HepG2 (cell line): ENCODE measurements at regions not wholly inside any gene's neighbourhood (a gene's known extent, or its start where the extent isn't known, plus 50 kb on each side); places are given as distances from the start of the nearest gene placed in this dataset.

ENCODE experiments used
- FOXA3 ChIP-seq: IDR thresholded peaks from 2 replicates; pipeline ENCODE4 v1.6.1; 2016; ENCODE audit warnings: missing genetic modification reagents, missing compliant biosample characterization
- HOXA9 ChIP-seq: sonication (generic); formaldehyde crosslinking; IDR thresholded peaks from 2 replicates; pipeline ENCODE4 v1.8.1; 2022; ENCODE audit warnings: missing genetic modification reagents, mild to moderate bottlenecking, moderate library complexity, borderline replicate concordance
- THYN1 ChIP-seq: sonication (generic); formaldehyde crosslinking; IDR thresholded peaks from 2 replicates; pipeline ENCODE4 v1.8.1; 2023; ENCODE audit warnings: low read depth, mild to moderate bottlenecking, moderate library complexity, missing genetic modification reagents, borderline replicate concordance
- YEATS4 ChIP-seq: sonication (generic); formaldehyde crosslinking; IDR thresholded peaks from 2 replicates; pipeline ENCODE4 v1.4.0; 2020; ENCODE audit warnings: missing genetic modification reagents, borderline replicate concordance
- ZNF510 ChIP-seq: sonication (generic); formaldehyde crosslinking; IDR thresholded peaks from 2 replicates; pipeline ENCODE4 v1.4.0; 2020; ENCODE audit warnings: low read depth, mild to moderate bottlenecking, missing genetic modification reagents
- ZNF761 ChIP-seq: sonication (generic); formaldehyde crosslinking; conservative IDR thresholded peaks from 2 replicates; pipeline ENCODE4 v1.4.0; 2020; ENCODE audit warnings: mild to moderate bottlenecking, missing genetic modification reagents
- ZNF790 ChIP-seq: sonication (generic); formaldehyde crosslinking; IDR thresholded peaks from 2 replicates; pipeline ENCODE4 v1.8.0; 2022; ENCODE audit warnings: missing genetic modification reagents, mild to moderate bottlenecking, borderline replicate concordance
- TF ChIP-seq, protein P1 (sequence below), 2 experiments: fragments of 450-650 bp in 1 of 2; sonication (generic) in 1 of 2; formaldehyde crosslinking in 1 of 2; IDR thresholded peaks; 2 replicates each; pipeline versions ENCODE4 v1.6.1 to v1.8.0; 2016 to 2022; ENCODE audit warnings: antibody characterized with exemption in 1 of 2, mild to moderate bottlenecking in 1 of 2, missing genetic modification reagents in 1 of 2

- TF ChIP-seq, protein P1, sequence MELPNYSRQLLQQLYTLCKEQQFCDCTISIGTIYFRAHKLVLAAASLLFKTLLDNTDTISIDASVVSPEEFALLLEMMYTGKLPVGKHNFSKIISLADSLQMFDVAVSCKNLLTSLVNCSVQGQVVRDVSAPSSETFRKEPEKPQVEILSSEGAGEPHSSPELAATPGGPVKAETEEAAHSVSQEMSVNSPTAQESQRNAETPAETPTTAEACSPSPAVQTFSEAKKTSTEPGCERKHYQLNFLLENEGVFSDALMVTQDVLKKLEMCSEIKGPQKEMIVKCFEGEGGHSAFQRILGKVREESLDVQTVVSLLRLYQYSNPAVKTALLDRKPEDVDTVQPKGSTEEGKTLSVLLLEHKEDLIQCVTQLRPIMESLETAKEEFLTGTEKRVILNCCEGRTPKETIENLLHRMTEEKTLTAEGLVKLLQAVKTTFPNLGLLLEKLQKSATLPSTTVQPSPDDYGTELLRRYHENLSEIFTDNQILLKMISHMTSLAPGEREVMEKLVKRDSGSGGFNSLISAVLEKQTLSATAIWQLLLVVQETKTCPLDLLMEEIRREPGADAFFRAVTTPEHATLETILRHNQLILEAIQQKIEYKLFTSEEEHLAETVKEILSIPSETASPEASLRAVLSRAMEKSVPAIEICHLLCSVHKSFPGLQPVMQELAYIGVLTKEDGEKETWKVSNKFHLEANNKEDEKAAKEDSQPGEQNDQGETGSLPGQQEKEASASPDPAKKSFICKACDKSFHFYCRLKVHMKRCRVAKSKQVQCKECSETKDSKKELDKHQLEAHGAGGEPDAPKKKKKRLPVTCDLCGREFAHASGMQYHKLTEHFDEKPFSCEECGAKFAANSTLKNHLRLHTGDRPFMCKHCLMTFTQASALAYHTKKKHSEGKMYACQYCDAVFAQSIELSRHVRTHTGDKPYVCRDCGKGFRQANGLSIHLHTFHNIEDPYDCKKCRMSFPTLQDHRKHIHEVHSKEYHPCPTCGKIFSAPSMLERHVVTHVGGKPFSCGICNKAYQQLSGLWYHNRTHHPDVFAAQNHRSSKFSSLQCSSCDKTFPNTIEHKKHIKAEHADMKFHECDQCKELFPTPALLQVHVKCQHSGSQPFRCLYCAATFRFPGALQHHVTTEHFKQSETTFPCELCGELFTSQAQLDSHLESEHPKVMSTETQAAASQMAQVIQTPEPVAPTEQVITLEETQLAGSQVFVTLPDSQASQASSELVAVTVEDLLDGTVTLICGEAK (IDR thresholded peaks at IDR 0.05): no peak
- TF ChIP-seq, protein P1 (CRISPR knock-in tag; IDR thresholded peaks at IDR 0.05): no peak
- TF ChIP-seq ZNF790 (CRISPR knock-in tag) (no peak), HOXA9 (no peak), FOXA3 (CRISPR knock-in tag) (no peak), ZNF761 (no peak), ZNF510 (no peak), THYN1 (CRISPR knock-in tag) (no peak), YEATS4 (CRISPR knock-in tag) (no peak)
Observed at GRCh38 chr14:30290001-30290400, 269.0 kb upstream of the G2E3 start (continued).
